ENCODE measurements at regions not wholly inside any gene's neighbourhood (a gene's known extent, or its start where the extent isn't known, plus 50 kb on each side); places are given as distances from the start of the nearest gene placed in this dataset.

- peaks cover 82% of the 10 kb centered on the region for H3K27me3 ChIP-seq (ENCODE audit: low read depth)
- no peaks in the 10 kb centered on the region for H3K4me1 ChIP-seq
- TF ChIP-seq CTCF (IDR thresholded peaks at IDR 0.05; ENCODE audit: borderline replicate concordance): no peak
- DNase-seq: no peak
- no peak overlapping the region for H3K27ac ChIP-seq (replicated peaks)
- intact Hi-C loops (cut with micrococcal nuclease): no loop called here
- peaks cover 13% of the 10 kb centered on the region for H3K9me3 ChIP-seq (replicated peaks)
- no peak overlapping the region for H3K4me3 ChIP-seq
- no peaks in the 10 kb centered on the region for H3K36me3 ChIP-seq
These were observed 118.2 kb downstream of the HSD17B3 start for GRCh38 chr9:96183751-96184150.

- H3K4me3 ChIP-seq: no peak overlapping the region
- TF ChIP-seq CTCF (IDR thresholded peaks at IDR 0.05; ENCODE audit: borderline replicate concordance): no peak
- no peaks in the 10 kb centered on the region for H3K9me3 ChIP-seq (replicated peaks)
- intact Hi-C loops (cut with micrococcal nuclease): no loop called here
- no peak overlapping the region for H3K27ac ChIP-seq (replicated peaks)
- peaks cover 86% of the 10 kb centered on the region for H3K27me3 ChIP-seq (ENCODE audit: low read depth)
- H3K4me1 ChIP-seq: peaks cover 5% of the 10 kb centered on the region
- DNase-seq: no peak
- H3K36me3 ChIP-seq: no peaks in the 10 kb centered on the region
These were observed 123.8 kb downstream of the HSD17B3 start for GRCh38 chr9:96178153-96178552.

- Histone ChIP-seq H3K27me3 (ENCODE audit: low read depth) (peaks cover 89% of the 10 kb centered on the region), H3K36me3 (no peaks in the 10 kb centered on the region), H3K27ac (replicated peaks) (no peak overlapping the region), H3K4me1 (peaks cover 5% of the 10 kb centered on the region), H3K4me3 (no peak overlapping the region), H3K9me3 (replicated peaks) (no peaks in the 10 kb centered on the region)
- intact Hi-C loops (cut with micrococcal nuclease): no loop called here
- no peak for TF ChIP-seq CTCF (IDR thresholded peaks at IDR 0.05; ENCODE audit: borderline replicate concordance)
- DNase-seq: no peak
These were observed 124.3 kb downstream of the HSD17B3 start for GRCh38 chr9:96177719-96178028.

GRCh38 chr9:96177005-96177718 lies 124.8 kb downstream of the HSD17B3 start:
- DNase-seq: no peak
- peaks cover 89% of the 10 kb centered on the region for H3K27me3 ChIP-seq (ENCODE audit: low read depth)
- H3K9me3 ChIP-seq (replicated peaks): no peaks in the 10 kb centered on the region
- TF ChIP-seq CTCF (IDR thresholded peaks at IDR 0.05; ENCODE audit: borderline replicate concordance): no peak
- H3K27ac ChIP-seq (replicated peaks): no peak overlapping the region
- intact Hi-C loops (cut with micrococcal nuclease): no loop called here
- no peaks in the 10 kb centered on the region for H3K36me3 ChIP-seq
- H3K4me3 ChIP-seq: no peak overlapping the region
- peaks cover 5% of the 10 kb centered on the region for H3K4me1 ChIP-seq

- no peaks in the 10 kb centered on the region for H3K36me3 ChIP-seq
- TF ChIP-seq CTCF (IDR thresholded peaks at IDR 0.05; ENCODE audit: borderline replicate concordance): no peak
- intact Hi-C loops (cut with micrococcal nuclease): no loop called here
These were observed 126.2 kb downstream of the HSD17B3 start for GRCh38 chr9:96175796-96176195.

More at GRCh38 chr9:96175796-96176195, 126.2 kb downstream of the HSD17B3 start:
- no peak for DNase-seq
- no peaks in the 10 kb centered on the region for H3K9me3 ChIP-seq (replicated peaks)
- peaks cover 90% of the 10 kb centered on the region for H3K27me3 ChIP-seq (ENCODE audit: low read depth)
- H3K4me1 ChIP-seq: peaks cover 5% of the 10 kb centered on the region
- no peak overlapping the region for H3K4me3 ChIP-seq
- H3K27ac ChIP-seq (replicated peaks): no peak overlapping the region

All from left ventricle myocardium inferior (tissue), 1 donor.